Calu3 (cell line): ENCODE measurements at regions not wholly inside any gene's neighbourhood (a gene's known extent, or its start where the extent isn't known, plus 50 kb on each side); places are given as distances from the start of the nearest gene placed in this dataset.

Experiments
- BruUV-seq: library from RNA; stranded (reverse); fragments of 400-500 nt; replicated peaks from 2 replicates; lab custom pipeline; 2021; lab: Mats Ljungman, UMichigan
- CTCF ChIA-PET: fragments of 300-600 bp; sonication (Branson Sonifier 250); formaldehyde crosslinking; loops from one replicate; lab custom pipeline; 2022; ENCODE audit warnings: antibody characterized with exemption; lab: Charles Lee
- DNase-seq: peaks from one replicate; pipeline ENCODE4 v3.0.0; 2022
- H3K27ac Mint-ChIP-seq: one replicate; pipeline ENCODE4 v1.8.0; 2022; ENCODE audit warnings: mixed read lengths; ENCODE audit not compliant: unreplicated experiment
- H3K27me3 Mint-ChIP-seq: one replicate; pipeline ENCODE4 v1.8.0; 2022; ENCODE audit warnings: mixed read lengths; ENCODE audit not compliant: unreplicated experiment
- H3K36me3 Mint-ChIP-seq: one replicate; pipeline ENCODE4 v1.8.0; 2022; ENCODE audit warnings: mild to moderate bottlenecking, moderate library complexity, mixed read lengths; ENCODE audit not compliant: insufficient read depth, unreplicated experiment
- H3K4me1 Mint-ChIP-seq: one replicate; pipeline ENCODE4 v1.8.0; 2022; ENCODE audit warnings: mild to moderate bottlenecking, low read depth, mixed read lengths; ENCODE audit not compliant: unreplicated experiment
- H3K4me3 Mint-ChIP-seq: one replicate; pipeline ENCODE4 v1.8.0; 2022; ENCODE audit warnings: mild to moderate bottlenecking, low read depth, moderate library complexity, mixed read lengths; ENCODE audit not compliant: unreplicated experiment
- H3K9me3 Mint-ChIP-seq: one replicate; pipeline ENCODE4 v1.8.0; 2022; ENCODE audit warnings: low read depth, mixed read lengths; ENCODE audit not compliant: unreplicated experiment
- CTCF ChIP-seq: fragments of 200-600 bp; IDR thresholded peaks from one replicate; pipeline ENCODE4 v1.8.0; 2022; ENCODE audit warnings: antibody characterized with exemption; ENCODE audit not compliant: unreplicated experiment
- intact Hi-C: fragments of 100-400 bp; cut with micrococcal nuclease; formaldehyde crosslinking; loops from one replicate; pipeline ENCODE4 v1.10.0; 2022; ENCODE audit not compliant: unreplicated experiment

- no TSS peak for BruUV-seq
- intact Hi-C loops, result no loop called here
- CTCF ChIA-PET, result no interaction called here
- Mint-ChIP-seq H3K27ac (no peak overlapping the region), H3K36me3 (no peaks in the 10 kb centered on the region), H3K9me3 (no peaks in the 10 kb centered on the region), H3K4me3 (no peak overlapping the region), H3K4me1 (peaks cover 21% of the 10 kb centered on the region), H3K27me3 (no peaks in the 10 kb centered on the region)
- no peak for TF ChIP-seq CTCF
- DNase-seq, result no peak
Measured at GRCh38 chr12:45575417-45575816, 154.1 kb upstream of the ARID2 start.

GRCh38 chr12:45575823-45576475, 153.6 kb upstream of the ARID2 start:
- no TSS peak for BruUV-seq
- CTCF ChIA-PET, result no interaction called here
- peaks cover 16% of the 10 kb centered on the region for H3K4me1 Mint-ChIP-seq

GRCh38 chr12:45577844-45578399, 151.6 kb upstream of the ARID2 start:
- no peak overlapping the region for H3K27ac Mint-ChIP-seq
- no peak overlapping the region for H3K4me3 Mint-ChIP-seq
- H3K9me3 Mint-ChIP-seq, result peaks cover 3% of the 10 kb centered on the region
- no peak for DNase-seq
- intact Hi-C loops, result no loop called here
- no TSS peak for BruUV-seq
- no peaks in the 10 kb centered on the region for H3K36me3 Mint-ChIP-seq
- CTCF ChIA-PET, result no interaction called here
- H3K4me1 Mint-ChIP-seq, result peaks cover 12% of the 10 kb centered on the region
- no peak for TF ChIP-seq CTCF
- H3K27me3 Mint-ChIP-seq, result no peaks in the 10 kb centered on the region

More at GRCh38 chr12:45575823-45576475, 153.6 kb upstream of the ARID2 start:
- no peak overlapping the region for H3K4me3 Mint-ChIP-seq
- TF ChIP-seq CTCF, result no peak
- no peaks in the 10 kb centered on the region for H3K36me3 Mint-ChIP-seq
- no peak for DNase-seq
- no peaks in the 10 kb centered on the region for H3K27me3 Mint-ChIP-seq
- intact Hi-C loops, result no loop called here
- no peak overlapping the region for H3K27ac Mint-ChIP-seq
- no peaks in the 10 kb centered on the region for H3K9me3 Mint-ChIP-seq

GRCh38 chr12:45580356-45580969, 149.0 kb upstream of the ARID2 start:
- Mint-ChIP-seq H3K4me3 (no peak overlapping the region), H3K4me1 (peaks cover 12% of the 10 kb centered on the region), H3K9me3 (peaks cover 3% of the 10 kb centered on the region), H3K27ac (no peak overlapping the region), H3K36me3 (no peaks in the 10 kb centered on the region), H3K27me3 (no peaks in the 10 kb centered on the region)
- CTCF ChIA-PET, result no interaction called here
- no peak for DNase-seq
- no peak for TF ChIP-seq CTCF
- intact Hi-C loops, result loop anchor here (5.0 kb wide), 1 partner anchor 33 kb away; no protein-coding TSS in a partner anchor
- no TSS peak for BruUV-seq
